Gastroesophageal sphincter (tissue), 4 donors: ENCODE measurements at regions not wholly inside any gene's neighbourhood (a gene's known extent, or its start where the extent isn't known, plus 50 kb on each side); places are given as distances from the start of the nearest gene placed in this dataset.
"Not testable (repeated sequence)": the region's sequence is repeated elsewhere in the genome, so short reads cannot be mapped to it uniquely, and the experiment has no call there.

Experiments
- ATAC-seq: fragments of 150-250 bp; one replicate; pipeline ENCODE4 v1.9.1; 2016; ENCODE audit warnings: mild to moderate bottlenecking, moderate library complexity
- H3K27ac ChIP-seq, 4 donors: fragments of 200-600 bp; sonication (generic) in 3 of 4; 1 replicate in 3 of 4; 2 replicates in 1 of 4; pipeline ENCODE4 v1.5.1; 2016 to 2019
- H3K27me3 ChIP-seq: fragments of 200-600 bp; sonication (generic); one replicate; pipeline ENCODE4 v1.5.1; 2019
- H3K36me3 ChIP-seq, 2 donors: fragments of 200-600 bp; sonication (generic); one replicate each; pipeline ENCODE4 v1.5.1; 2019; ENCODE audit warnings: control low read depth in 1 of 2
- H3K4me1 ChIP-seq, 3 donors: fragments of 200-600 bp; sonication (generic); 1 replicate in 2 of 3; 2 replicates in 1 of 3; pipeline ENCODE4 v1.5.1; 2016 to 2019; ENCODE audit warnings: control low read depth in 2 of 3
- H3K4me3 ChIP-seq, 2 donors: fragments of 200-600 bp; sonication (generic); one replicate each; pipeline ENCODE4 v1.5.1; 2019; ENCODE audit warnings: mild to moderate bottlenecking in 1 of 2, moderate library complexity in 1 of 2
- H3K9me3 ChIP-seq, 3 donors: fragments of 200-600 bp; sonication (generic); one replicate each; pipeline ENCODE4 v1.5.1; 2017 to 2019; ENCODE audit warnings: control low read depth in 2 of 3
- EP300 ChIP-seq: sonication (generic); formaldehyde crosslinking; IDR thresholded peaks from one replicate; pipeline ENCODE4 v1.6.1; 2017; ENCODE audit warnings: antibody characterized with exemption, mild to moderate bottlenecking
- POLR2A ChIP-seq, 2 donors: fragments of 450-650 bp; IDR thresholded peaks; one replicate each; pipeline ENCODE4 v1.6.1; 2017; ENCODE audit warnings: antibody characterized with exemption in 2 of 2, mild to moderate bottlenecking in 2 of 2, moderate library complexity in 1 of 2
- POLR2AphosphoS5 ChIP-seq: sonication (generic); formaldehyde crosslinking; IDR thresholded peaks from one replicate; pipeline ENCODE4 v1.6.1; 2017; ENCODE audit warnings: antibody characterized with exemption
- WGBS, 2 donors: methylation state at CpG; one replicate each; pipeline ENCODE4 v1.1.5; 2018; ENCODE audit warnings: low coverage in 1 of 2; 5-methylcytosine and 5-hydroxymethylcytosine counted together
- TF ChIP-seq, protein P1 (sequence below), 4 experiments: fragments of 200-600 bp in 2 of 4; fragments of 450-650 bp in 2 of 4; sonication (generic) in 1 of 4; IDR thresholded peaks; one replicate each; pipeline ENCODE4 v1.5.1; 2017 to 2019; ENCODE audit warnings: antibody characterized with exemption in 4 of 4, mild to moderate bottlenecking in 2 of 4, moderate library complexity in 2 of 4

DNA sequence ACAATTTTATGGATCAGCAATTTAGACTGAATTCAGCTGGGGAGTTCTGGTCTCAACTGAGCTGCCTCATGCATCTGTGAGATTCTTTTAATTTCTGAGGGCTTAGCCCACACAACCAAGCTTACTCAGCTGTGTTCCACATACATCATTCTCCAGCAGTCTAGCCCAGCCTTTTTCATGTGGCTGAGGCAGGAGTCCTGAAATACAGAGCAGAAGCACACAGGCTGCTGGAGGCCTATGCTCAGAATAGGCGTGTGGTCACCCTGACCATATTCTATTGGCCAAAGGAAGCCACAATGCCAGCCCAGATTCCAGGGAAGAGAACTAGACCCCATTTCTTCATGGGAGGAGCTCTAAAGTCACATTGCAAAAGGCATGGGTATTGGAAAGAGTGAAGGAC, 72.3 kb upstream of the DHRS4 start:
- Histone ChIP-seq H3K4me1 (no peaks in the 10 kb centered on the region), H3K27me3 (no peaks in the 10 kb centered on the region), H3K4me3 (no peak overlapping the region), H3K36me3 (no peaks in the 10 kb centered on the region), H3K9me3 (no peaks in the 10 kb centered on the region), H3K27ac (no peak overlapping the region)
- TF ChIP-seq POLR2AphosphoS5 = no peak
- TF ChIP-seq POLR2A (IDR thresholded peaks at IDR 0.05) = no peak
- no peak for TF ChIP-seq EP300
- TF ChIP-seq, protein P1, sequence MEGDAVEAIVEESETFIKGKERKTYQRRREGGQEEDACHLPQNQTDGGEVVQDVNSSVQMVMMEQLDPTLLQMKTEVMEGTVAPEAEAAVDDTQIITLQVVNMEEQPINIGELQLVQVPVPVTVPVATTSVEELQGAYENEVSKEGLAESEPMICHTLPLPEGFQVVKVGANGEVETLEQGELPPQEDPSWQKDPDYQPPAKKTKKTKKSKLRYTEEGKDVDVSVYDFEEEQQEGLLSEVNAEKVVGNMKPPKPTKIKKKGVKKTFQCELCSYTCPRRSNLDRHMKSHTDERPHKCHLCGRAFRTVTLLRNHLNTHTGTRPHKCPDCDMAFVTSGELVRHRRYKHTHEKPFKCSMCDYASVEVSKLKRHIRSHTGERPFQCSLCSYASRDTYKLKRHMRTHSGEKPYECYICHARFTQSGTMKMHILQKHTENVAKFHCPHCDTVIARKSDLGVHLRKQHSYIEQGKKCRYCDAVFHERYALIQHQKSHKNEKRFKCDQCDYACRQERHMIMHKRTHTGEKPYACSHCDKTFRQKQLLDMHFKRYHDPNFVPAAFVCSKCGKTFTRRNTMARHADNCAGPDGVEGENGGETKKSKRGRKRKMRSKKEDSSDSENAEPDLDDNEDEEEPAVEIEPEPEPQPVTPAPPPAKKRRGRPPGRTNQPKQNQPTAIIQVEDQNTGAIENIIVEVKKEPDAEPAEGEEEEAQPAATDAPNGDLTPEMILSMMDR (IDR thresholded peaks at IDR 0.05) = no peak
- 63% methylated on average over 1 of the region's 1 CpG; no CpG with 5 or more reads in 1 of the 2 donors for WGBS, 2 donors
- ATAC-seq = no peak

- 34 to 48% methylated on average over 9 to 13 of the region's 13 CpGs for WGBS, 2 donors
Observed at GRCh38 chr14:23883684-23884540, 69.7 kb upstream of the DHRS4 start.

GRCh38 chr14:23884541-23884904, 69.0 kb upstream of the DHRS4 start:
- Histone ChIP-seq H3K9me3 (peaks cover 0 to 13% (median 0%) of the 10 kb centered on the region in 3 donors), H3K36me3 (no peaks in the 10 kb centered on the region), H3K27me3 (no peaks in the 10 kb centered on the region), H3K27ac (no peak overlapping the region), H3K4me1 (no peaks in the 10 kb centered on the region), H3K4me3 (no peak overlapping the region)
- WGBS, 2 donors = 78 to 83% methylated on average over 4 to 5 of the region's 5 CpGs
- no peak for ATAC-seq
- TF ChIP-seq EP300 (no peak), POLR2A (IDR thresholded peaks at IDR 0.05) (no peak), POLR2AphosphoS5 (no peak)
- TF ChIP-seq, protein P1 (IDR thresholded peaks at IDR 0.05) = no peak

More at GRCh38 chr14:23883684-23884540, 69.7 kb upstream of the DHRS4 start:
- Histone ChIP-seq H3K27me3 (no peaks in the 10 kb centered on the region), H3K9me3 (peaks cover 0 to 13% (median 0%) of the 10 kb centered on the region in 3 donors), H3K4me3 (no peak overlapping the region), H3K27ac (no peak overlapping the region), H3K4me1 (no peaks in the 10 kb centered on the region), H3K36me3 (no peaks in the 10 kb centered on the region)
- no peak for ATAC-seq
- TF ChIP-seq EP300 (no peak), POLR2AphosphoS5 (no peak), POLR2A (IDR thresholded peaks at IDR 0.05) (no peak)
- TF ChIP-seq, protein P1 (IDR thresholded peaks at IDR 0.05) = no peak

DNA sequence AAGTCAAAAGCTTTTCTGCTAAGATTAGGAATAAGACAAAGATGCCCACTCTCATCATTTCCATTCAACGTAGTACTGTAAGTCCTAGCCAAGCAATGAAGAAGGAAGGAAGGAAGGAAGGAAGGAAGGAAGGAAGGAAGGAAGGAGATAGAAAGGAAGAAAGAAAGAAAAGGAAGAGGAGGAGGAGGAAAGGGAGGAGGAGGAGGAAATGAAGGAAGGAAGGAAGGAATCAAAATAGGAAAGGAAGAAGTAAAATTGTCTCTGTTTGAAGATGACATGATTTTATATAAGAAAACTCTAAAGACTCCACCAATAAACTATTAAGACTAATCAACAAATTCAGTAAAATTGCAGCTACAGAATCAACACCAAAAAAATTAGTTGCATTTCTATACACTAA, 66.0 kb upstream of the DHRS4 start:
- Histone ChIP-seq H3K36me3 (no peaks in the 10 kb centered on the region), H3K4me1 (no peaks in the 10 kb centered on the region), H3K4me3 (no peak overlapping the region), H3K9me3 (peaks cover 0 to 13% (median 0%) of the 10 kb centered on the region in 3 donors), H3K27ac (no peak overlapping the region), H3K27me3 (no peaks in the 10 kb centered on the region)
- TF ChIP-seq POLR2A (IDR thresholded peaks at IDR 0.05) = no peak
- TF ChIP-seq, protein P1 (IDR thresholded peaks at IDR 0.05) = no peak
- TF ChIP-seq POLR2AphosphoS5 = no peak
- no peak for TF ChIP-seq EP300
- ATAC-seq = no peak
- WGBS, 2 donors = 70 to 86% methylated on average over 1 of the region's 1 CpG

GRCh38 chr14:23891717-23892116, 61.9 kb upstream of the DHRS4 start:
- not testable (repeated sequence) for H3K36me3 ChIP-seq, H3K4me1 ChIP-seq, H3K27me3 ChIP-seq, H3K4me3 ChIP-seq, ATAC-seq, H3K27ac ChIP-seq
- WGBS, 2 donors = no CpG with 5 or more reads among the region's 26 CpGs
- peaks cover 0 to 13% (median 0%) of the 10 kb centered on the region in 3 donors for H3K9me3 ChIP-seq

DNA sequence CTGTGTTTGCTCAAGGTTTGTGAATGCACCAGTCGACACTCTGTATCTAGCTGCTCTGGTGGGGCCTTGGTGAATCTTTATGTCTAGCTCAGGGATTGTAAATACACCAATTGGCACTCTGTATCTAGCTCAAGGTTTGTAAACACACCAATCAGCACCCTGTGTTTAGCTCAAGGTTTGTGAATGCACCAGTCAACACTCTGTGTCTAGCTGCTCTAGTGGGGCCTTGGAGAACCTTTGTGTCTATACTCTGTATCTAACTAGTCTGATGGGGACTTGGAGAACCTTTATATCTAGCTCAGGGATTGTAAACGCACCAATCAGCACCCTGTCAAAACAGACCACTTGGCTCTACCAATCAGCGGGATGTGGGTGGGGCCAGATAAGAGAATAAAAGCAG, 61.3 kb upstream of the DHRS4 start:
- not testable (repeated sequence) for H3K27ac ChIP-seq, H3K4me1 ChIP-seq, H3K36me3 ChIP-seq, H3K27me3 ChIP-seq, ATAC-seq, H3K4me3 ChIP-seq
- peaks cover 0 to 13% (median 0%) of the 10 kb centered on the region in 3 donors for H3K9me3 ChIP-seq
- WGBS, 2 donors = 93% methylated on average over 3 of the region's 3 CpGs; no CpG with 5 or more reads in 1 of the 2 donors
